Epithelial cell of proximal tubule (primary cell): ENCODE measurements at regions not wholly inside any gene's neighbourhood (a gene's known extent, or its start where the extent isn't known, plus 50 kb on each side); places are given as distances from the start of the nearest gene placed in this dataset.

Source experiments
- DNase-seq: peaks from one replicate; pipeline ENCODE4 v3.0.0-alpha.2; 2011; ENCODE audit warnings: low read depth
- H3K4me3 ChIP-seq: 2 replicates; pipeline ENCODE4 v1.5.1; 2011; ENCODE audit warnings: low read depth, mild to moderate bottlenecking, low read length
- TF ChIP-seq, protein P1 (sequence below): conservative IDR thresholded peaks from 2 replicates; pipeline ENCODE4 v1.5.1; 2012; ENCODE audit warnings: low read depth, mild to moderate bottlenecking, low read length

DNA sequence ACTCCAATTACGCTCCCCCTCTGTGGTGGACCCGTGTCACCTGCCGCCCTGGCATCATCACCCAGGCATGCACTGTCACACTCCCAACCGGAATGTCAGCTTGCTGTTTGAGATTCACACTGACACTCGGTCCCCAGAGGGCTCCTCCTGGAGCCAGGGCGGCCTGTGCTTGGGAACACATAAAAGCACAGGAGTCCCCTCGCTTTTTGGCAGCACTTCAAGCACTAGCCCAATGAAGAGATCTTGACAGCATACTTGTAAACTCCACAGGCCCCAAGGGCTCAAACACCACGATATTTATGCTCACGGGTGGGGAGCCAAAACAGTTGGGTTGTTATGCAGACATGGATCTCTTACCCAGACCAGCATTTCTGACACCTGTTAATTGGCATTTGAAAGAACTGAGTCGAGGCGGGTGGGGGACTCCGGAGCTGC, 90.8 kb upstream of the EGFLAM start:
- TF ChIP-seq, protein P1, sequence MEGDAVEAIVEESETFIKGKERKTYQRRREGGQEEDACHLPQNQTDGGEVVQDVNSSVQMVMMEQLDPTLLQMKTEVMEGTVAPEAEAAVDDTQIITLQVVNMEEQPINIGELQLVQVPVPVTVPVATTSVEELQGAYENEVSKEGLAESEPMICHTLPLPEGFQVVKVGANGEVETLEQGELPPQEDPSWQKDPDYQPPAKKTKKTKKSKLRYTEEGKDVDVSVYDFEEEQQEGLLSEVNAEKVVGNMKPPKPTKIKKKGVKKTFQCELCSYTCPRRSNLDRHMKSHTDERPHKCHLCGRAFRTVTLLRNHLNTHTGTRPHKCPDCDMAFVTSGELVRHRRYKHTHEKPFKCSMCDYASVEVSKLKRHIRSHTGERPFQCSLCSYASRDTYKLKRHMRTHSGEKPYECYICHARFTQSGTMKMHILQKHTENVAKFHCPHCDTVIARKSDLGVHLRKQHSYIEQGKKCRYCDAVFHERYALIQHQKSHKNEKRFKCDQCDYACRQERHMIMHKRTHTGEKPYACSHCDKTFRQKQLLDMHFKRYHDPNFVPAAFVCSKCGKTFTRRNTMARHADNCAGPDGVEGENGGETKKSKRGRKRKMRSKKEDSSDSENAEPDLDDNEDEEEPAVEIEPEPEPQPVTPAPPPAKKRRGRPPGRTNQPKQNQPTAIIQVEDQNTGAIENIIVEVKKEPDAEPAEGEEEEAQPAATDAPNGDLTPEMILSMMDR: no peak
- H3K4me3 ChIP-seq: no peak overlapping the region
- DNase-seq: no peak

DNA sequence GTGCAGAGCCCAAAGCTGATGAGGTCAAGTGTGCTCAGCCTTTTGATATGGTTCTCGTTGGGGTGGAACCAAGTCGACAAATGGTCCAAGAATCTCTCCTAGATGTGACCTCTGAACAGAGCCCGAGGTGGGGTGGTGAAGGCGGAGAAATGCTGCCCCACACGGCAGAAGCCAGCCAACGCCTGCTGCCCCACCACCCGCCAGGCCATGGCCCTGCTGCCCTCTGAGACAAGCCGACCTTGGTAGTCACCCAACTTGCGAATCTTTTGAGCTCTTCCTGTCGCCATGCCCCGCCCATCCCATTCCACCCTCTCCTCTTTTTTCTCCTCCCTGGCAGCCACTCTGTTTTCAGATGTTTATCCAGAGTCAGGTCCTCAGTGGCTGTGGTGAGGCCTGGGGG, 91.5 kb upstream of the EGFLAM start:
- DNase-seq: no peak
- TF ChIP-seq, protein P1: no peak
- no peak overlapping the region for H3K4me3 ChIP-seq

DNA sequence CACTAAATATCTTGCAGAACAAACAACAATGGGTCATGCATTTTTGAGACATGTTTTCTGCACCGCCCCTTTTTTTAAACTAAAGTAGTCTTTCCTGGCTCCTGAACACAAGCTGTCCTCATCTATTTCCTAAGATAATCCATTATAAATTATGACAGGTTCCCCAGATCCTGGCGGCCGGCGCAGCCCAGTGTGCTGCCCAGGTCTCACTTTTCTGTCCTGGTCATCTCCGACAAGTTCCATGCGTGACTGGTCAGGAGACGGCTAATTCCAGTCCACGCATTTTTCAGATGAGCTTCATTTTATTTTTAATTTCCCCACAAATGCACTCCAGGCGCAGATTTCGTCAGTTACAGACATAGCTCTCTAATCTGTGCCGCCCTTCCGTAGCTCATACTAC, 92.9 kb upstream of the EGFLAM start:
- TF ChIP-seq, protein P1: no peak
- no peak overlapping the region for H3K4me3 ChIP-seq

DNA sequence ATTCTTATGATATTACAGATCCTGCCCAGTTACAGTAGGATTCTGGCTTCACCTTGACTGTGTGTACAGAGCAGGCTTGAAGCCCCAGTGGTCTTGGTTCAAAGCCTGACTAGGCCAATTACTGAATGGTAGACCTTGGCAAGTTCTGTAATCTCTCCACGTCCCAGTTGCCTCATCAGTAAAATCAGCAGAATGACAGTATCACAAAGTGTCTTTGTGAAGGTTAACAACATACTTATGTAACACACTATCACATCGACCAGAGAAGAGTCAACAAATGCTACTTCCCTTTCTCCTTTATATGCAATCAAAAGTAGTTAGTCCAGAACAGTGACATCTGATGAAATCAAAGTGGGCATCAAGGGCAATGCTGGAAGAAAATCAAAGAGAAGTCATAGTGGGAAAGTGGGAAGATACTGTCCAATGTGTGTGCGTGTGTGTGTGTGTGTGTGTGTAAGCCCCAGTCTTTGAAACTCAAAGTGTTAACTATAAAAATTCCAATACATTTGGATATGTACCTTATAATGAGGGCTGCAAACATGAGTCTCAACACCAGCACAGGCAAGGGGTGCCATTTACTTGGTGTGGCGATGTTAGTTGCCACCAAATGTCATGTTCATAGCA, 93.5 kb upstream of the EGFLAM start:
- DNase-seq: no peak
- TF ChIP-seq, protein P1: no peak
- H3K4me3 ChIP-seq: no peak overlapping the region

More for the DNA sequence above, 92.9 kb upstream of the EGFLAM start:
- no peak for DNase-seq

DNA sequence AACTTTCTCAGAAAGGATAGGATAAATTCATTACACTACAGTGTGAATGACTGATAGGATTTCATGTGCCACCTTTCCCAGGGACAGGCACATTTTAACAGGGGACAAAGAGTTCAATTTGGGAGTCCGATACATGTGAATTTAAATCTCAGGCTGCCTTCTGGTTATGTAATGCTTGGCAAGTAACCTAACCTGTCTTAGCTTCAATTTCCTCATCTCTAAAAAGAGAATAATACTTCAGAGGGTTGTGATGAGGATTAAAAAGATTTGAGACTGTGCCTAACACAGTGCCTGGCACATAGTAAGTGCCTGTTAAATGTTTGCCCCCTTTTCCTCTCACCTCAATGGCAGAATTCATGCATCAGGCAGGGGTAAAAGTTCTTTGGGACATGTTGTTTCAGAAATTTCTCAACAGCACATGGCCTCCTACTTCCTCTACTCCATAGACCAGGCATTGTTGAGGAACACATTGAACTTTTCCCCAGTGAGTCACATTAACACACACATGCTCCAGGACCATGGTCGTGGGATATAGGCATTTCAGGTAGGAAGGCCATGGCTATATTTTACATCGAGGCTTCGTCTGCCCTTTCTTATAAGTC, 94.6 kb upstream of the EGFLAM start:
- H3K4me3 ChIP-seq: no peak overlapping the region
- DNase-seq: no peak
- TF ChIP-seq, protein P1: no peak

DNA sequence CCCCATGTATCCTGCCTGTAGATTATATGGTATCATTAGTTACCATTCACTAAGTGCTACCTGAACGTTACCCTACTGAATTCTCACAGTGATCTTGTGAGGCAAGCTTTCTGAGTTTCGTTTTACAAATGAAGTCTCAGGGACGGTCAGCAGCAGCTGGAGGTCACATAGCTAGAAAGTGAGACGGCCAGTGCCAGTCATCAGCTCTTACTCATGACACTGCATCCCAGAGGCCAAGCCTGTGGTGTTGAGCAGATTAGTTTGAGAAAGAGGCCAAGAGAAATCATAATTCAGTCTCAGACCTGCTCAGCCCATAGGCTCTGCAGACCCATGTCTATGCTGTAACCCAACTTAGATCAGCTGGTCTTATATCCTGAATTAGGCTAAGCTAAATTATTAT, 95.7 kb upstream of the EGFLAM start:
- DNase-seq: no peak
- TF ChIP-seq, protein P1: no peak
- H3K4me3 ChIP-seq: no peak overlapping the region

DNA sequence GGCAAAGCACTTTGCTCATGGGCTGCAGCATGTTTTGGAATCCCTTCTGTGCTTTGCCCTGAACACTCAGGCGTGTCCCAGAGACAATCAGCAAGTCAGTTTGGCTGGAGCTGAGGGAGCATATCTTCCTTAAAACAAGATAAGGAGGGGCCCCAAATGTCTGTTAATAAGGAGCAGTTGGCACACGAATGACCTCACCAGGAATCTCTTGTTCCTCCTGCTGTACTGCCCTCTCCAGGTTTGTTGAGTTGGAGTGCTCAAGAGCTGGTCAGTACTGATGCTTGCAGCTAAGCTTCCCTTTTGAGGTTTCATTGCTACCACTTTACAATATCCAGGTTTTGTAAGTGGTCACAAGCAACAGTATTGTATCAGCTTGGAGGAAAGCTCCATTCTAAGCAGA, 101.3 kb upstream of the EGFLAM start:
- TF ChIP-seq, protein P1: no peak
- DNase-seq: no peak
- no peak overlapping the region for H3K4me3 ChIP-seq
